Erythroblast (primary cell): ENCODE measurements at regions not wholly inside any gene's neighbourhood (a gene's known extent, or its start where the extent isn't known, plus 50 kb on each side); places are given as distances from the start of the nearest gene placed in this dataset.

Experiments
- GATA1 ChIP-seq: IDR thresholded peaks from 2 replicates; pipeline ENCODE4 v1.6.1; 2011; ENCODE audit warnings: low read depth, mild to moderate bottlenecking, control low read depth, low read length, moderate library complexity
- POLR2A ChIP-seq: IDR thresholded peaks from 2 replicates; pipeline ENCODE4 v1.6.1; 2011; ENCODE audit warnings: mild to moderate bottlenecking, low read length

- TF ChIP-seq POLR2A (no peak), GATA1 (no peak)
These were observed 95.7 kb upstream of the RBFOX1 start for GRCh38 chr16:7236824-7237410.
